H1 (cell line): ENCODE measurements at regions not wholly inside any gene's neighbourhood (a gene's known extent, or its start where the extent isn't known, plus 50 kb on each side); places are given as distances from the start of the nearest gene placed in this dataset.

Experiments
- EGR1 ChIP-seq: IDR thresholded peaks from 2 replicates; pipeline ENCODE4 v1.6.1; 2011; ENCODE audit warnings: low read depth, low read length, borderline replicate concordance
- RFX5 ChIP-seq: IDR thresholded peaks from 2 replicates; pipeline ENCODE4 v1.6.1; 2011; ENCODE audit warnings: low read depth, low read length, improper control_type of control experiment, borderline replicate concordance

DNA sequence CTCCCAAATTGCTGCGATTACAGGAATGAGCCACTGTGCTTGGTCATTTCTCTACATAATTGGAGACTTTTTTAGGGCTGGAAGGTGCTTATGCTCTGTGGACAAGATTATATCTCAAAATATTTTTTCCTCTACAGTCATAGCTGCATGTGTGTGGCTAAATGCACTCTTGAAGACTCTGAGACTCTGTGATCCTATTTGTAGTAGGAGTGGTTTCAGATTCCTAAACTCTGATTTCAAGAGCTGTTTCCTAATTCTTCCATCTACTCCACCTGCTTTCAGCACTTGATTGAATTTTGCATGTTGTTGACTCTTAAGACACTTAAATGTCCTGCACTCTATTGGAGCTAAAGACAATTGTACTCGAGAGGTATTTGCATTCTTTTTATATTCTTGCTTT, 78.0 kb downstream of the KLF5 start:
- TF ChIP-seq RFX5 (no peak), EGR1 (no peak)
